GM12892 (cell line): ENCODE measurements at regions not wholly inside any gene's neighbourhood (a gene's known extent, or its start where the extent isn't known, plus 50 kb on each side); places are given as distances from the start of the nearest gene placed in this dataset.
"Not testable (repeated sequence)": the region's sequence is repeated elsewhere in the genome, so short reads cannot be mapped to it uniquely, and the experiment has no call there.

Experiments used
- DNase-seq: peaks from one replicate; pipeline ENCODE4 v3.0.0; 2011; ENCODE audit not compliant: insufficient read length
- FAIRE-seq: peaks from 2 replicates; lab custom pipeline; 2011; peaks lifted over from hg19 to GRCh38; lab: Jason Lieb, UNC
- POLR2A ChIP-seq: IDR thresholded peaks from 2 replicates; pipeline ENCODE4 v1.6.1; 2011; ENCODE audit warnings: low read depth, low read length, control low read depth
- POLR2AphosphoS5 ChIP-seq: IDR thresholded peaks from 2 replicates; pipeline ENCODE4 v1.6.1; 2011; ENCODE audit warnings: low read depth, low read length, control low read depth
- TAF1 ChIP-seq: IDR thresholded peaks from 2 replicates; pipeline ENCODE4 v1.6.1; 2011; ENCODE audit warnings: low read depth, mild to moderate bottlenecking, control low read depth, low read length, borderline replicate concordance

GRCh38 chr7:106443156-106443555, 158.4 kb upstream of the NAMPT start:
- FAIRE-seq (no peak), DNase-seq (no peak)
- TF ChIP-seq TAF1 (no peak), POLR2A (no peak), POLR2AphosphoS5 (no peak)

GRCh38 chr7:106442476-106442875, 157.7 kb upstream of the NAMPT start:
- FAIRE-seq (no peak), DNase-seq (no peak)
- no peak for TF ChIP-seq POLR2A
- TF ChIP-seq TAF1: no peak
- no peak for TF ChIP-seq POLR2AphosphoS5

GRCh38 chr7:106441343-106441742, 156.6 kb upstream of the NAMPT start:
- not testable (repeated sequence) for FAIRE-seq, DNase-seq

DNA sequence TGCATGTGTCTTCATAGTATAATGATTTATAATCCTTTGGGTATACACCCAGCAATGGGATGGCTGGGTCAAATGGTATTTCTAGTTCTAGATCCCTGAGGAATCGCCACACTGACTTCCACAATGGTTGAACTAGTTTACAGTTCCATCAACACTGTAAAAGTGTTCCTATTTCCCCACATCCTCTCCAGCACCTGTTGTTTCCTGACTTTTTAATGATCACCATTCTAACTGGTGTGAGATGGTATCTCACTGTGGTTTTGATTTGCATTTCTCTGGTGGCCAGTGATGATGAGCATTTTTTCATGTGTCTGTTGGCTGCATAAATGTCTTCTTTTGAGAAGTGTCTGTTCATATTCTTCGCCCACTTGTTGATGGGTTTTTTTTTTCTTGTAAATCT, 152.2 kb upstream of the NAMPT start:
- FAIRE-seq, DNase-seq: not testable (repeated sequence)

DNA sequence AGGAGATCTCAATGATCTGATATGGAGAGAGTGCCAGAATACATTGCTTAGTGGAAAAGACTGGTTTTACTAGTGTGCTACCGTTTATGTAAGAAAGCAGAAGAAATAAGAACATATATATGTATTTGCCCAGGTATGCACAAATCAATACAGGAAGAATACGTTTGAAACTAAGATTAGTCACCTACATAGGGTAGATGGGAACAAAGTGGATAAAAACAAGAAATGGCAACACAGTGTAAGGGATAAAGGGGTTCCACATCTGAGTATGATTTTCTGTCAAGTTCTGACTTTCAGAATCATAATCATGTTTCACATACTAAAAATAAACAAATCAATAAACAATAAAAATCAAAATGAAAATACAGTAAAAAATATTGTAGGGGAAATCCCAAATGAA, 148.6 kb upstream of the NAMPT start:
- no peak for FAIRE-seq
- no peak for DNase-seq
- TF ChIP-seq POLR2AphosphoS5 (no peak), TAF1 (no peak)

- no peak for TF ChIP-seq POLR2A
- TF ChIP-seq TAF1: no peak
- no peak for TF ChIP-seq POLR2AphosphoS5
- FAIRE-seq (no peak), DNase-seq (no peak)
Measured at GRCh38 chr7:106430535-106431455, 146.0 kb upstream of the NAMPT start.

GRCh38 chr7:106430103-106430502, 145.3 kb upstream of the NAMPT start:
- TF ChIP-seq POLR2A: no peak
- TF ChIP-seq POLR2AphosphoS5: no peak
- TF ChIP-seq TAF1: no peak
- DNase-seq: no peak
- FAIRE-seq: no peak

DNA sequence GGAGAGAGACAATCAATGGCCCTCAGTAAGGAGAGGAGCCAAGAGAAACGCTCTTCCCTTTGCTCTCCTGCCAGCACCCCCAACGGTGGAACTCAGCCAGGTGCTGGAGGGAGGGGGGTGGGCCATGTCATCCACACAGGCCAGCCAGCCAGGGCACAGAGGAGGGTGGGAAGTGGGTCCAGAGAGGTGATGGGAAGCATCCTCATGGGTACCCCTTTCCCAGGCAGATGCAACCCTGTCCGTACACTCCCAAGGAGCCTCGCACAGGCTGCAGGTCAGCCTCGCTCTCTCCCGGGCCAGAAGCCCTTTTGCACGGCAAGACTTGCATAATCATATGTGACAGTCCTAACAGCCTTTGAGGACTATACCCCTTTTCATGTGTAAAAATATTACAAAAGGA, 142.0 kb upstream of the NAMPT start:
- TF ChIP-seq TAF1: no peak
- no peak for TF ChIP-seq POLR2A
- TF ChIP-seq POLR2AphosphoS5: no peak
- no peak for DNase-seq
- no peak for FAIRE-seq

DNA sequence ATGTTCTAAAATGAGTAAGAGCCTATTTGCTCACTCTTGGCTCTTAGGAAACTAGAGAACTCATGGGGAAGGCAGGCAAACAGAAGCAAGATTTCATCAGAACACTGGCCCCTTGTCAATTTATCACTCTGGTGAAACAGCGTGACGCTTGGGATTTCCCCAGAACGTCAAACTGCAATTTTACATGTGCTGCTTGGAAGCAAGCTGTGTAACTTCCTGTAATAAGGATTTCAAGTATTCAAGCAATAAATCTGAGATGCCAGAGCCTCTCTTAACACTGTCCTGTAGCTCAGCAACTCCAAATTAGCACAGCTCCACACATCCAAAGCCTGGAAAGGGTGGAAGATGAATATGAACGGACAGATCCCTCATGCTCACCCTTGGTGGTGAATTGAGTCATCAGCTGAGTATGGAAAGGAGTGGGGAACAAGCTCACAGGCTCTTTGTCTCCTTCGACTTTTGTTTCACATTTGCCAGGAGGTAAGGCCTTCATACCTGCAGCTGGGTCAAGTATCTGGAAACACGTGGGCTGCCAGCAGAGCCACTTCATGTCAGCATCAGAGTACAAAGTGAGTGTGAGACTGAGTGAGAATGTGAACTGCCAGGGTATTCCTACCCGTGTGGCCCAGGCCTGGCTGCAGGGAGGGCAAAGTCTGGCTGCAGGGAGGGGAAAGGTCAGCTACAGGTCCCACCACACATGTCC, 140.4 kb upstream of the NAMPT start:
- DNase-seq: peak; percentile 39
- TF ChIP-seq POLR2AphosphoS5 (peak; percentile 61; the same call in 1 of the 2 replicates), TAF1 (peak; percentile 26; the same call in 1 of the 2 replicates), POLR2A (0 out of 2 replicates have a peak, but pooled peaks have one; percentile 51)
- FAIRE-seq: peak; percentile 86

GRCh38 chr7:106424476-106425016, 139.8 kb upstream of the NAMPT start:
- DNase-seq: no peak
- no peak for TF ChIP-seq POLR2AphosphoS5
- TF ChIP-seq POLR2A: no peak
- TF ChIP-seq TAF1: no peak
- FAIRE-seq: no peak

DNA sequence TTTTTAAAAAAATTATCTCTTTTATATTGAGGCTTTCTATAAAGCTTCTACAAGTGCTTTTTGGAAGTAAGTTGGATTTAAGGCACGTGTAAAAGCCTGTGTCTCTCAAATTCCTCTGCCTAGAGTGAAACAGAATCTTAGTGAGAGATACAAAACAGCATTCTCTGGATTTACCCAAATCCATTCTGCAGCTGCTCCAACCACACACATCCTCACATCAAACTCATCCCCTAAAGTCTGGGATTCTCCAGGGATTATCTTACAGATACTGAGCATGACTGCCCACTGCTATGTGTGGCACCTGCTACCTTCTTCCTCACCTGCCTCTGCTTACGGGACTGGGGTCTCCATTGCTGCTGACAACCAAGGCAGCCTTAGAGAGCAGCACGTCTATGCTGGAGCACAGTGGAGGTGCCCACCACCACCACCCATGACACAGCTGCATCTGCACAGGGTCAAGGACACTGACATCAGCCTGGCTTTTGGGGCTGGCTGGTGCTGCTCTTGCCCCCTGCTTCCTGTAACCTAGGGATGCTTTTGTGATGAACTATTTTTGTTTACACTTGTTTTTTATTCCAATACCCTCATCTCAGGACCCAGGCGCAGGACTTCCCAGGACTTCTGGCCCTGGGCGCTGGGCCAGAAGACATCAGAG, 139.2 kb upstream of the NAMPT start:
- TF ChIP-seq POLR2A (no peak), POLR2AphosphoS5 (no peak), TAF1 (no peak)
- DNase-seq: no peak
- peak; percentile 9 for FAIRE-seq

DNA sequence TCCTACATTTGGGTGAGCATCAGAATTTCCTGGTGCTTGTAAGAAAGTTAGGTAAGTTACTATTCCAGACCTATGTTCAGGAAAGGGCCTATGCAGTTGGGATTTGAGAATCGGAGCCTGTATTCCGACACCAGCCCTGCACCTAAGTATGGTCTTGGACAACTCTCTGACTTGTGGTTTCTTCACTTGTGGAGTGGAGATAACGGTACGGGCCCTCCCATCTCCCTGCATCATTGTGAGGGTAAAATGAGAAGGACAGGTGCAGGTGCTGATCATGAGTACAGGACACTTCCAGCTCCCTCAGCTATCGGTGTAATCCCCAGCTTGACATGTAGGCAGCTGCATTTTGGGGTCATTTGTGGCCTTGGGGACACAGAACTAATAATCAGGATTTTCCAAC, 138.3 kb upstream of the NAMPT start:
- FAIRE-seq: no peak
- TF ChIP-seq TAF1 (no peak), POLR2A (no peak), POLR2AphosphoS5 (no peak)
- DNase-seq: no peak
